ENCODE measurements at regions not wholly inside any gene's neighbourhood (a gene's known extent, or its start where the extent isn't known, plus 50 kb on each side); places are given as distances from the start of the nearest gene placed in this dataset.

GRCh38 chr15:47039225-47039624, 678.1 kb upstream of the SEMA6D start:
- TF ChIP-seq POLR2AphosphoS5 (IDR thresholded peaks at IDR 0.05; ENCODE audit: low read depth, low read length) (no peak), TAF1 (IDR thresholded peaks at IDR 0.05; ENCODE audit: borderline replicate concordance, insufficient read depth, low read length) (no peak), SIN3A (IDR thresholded peaks at IDR 0.05; ENCODE audit: borderline replicate concordance, insufficient read depth, low read length) (no peak), REST (IDR thresholded peaks at IDR 0.05; ENCODE audit: insufficient read depth in 1 of 2, low read depth in 2 of 2, low read length in 2 of 2) (no peak)
